GM18499 (cell line): ENCODE measurements at regions not wholly inside any gene's neighbourhood (a gene's known extent, or its start where the extent isn't known, plus 50 kb on each side); places are given as distances from the start of the nearest gene placed in this dataset.

Source experiments
- ATAC-seq: cut with Tn5 transposase; IDR thresholded peaks from one replicate; pipeline ENCODE4 v1.9.1; 2021; ENCODE audit warnings: moderate number of reproducible peaks; ENCODE audit not compliant: insufficient read depth, unreplicated experiment

DNA sequence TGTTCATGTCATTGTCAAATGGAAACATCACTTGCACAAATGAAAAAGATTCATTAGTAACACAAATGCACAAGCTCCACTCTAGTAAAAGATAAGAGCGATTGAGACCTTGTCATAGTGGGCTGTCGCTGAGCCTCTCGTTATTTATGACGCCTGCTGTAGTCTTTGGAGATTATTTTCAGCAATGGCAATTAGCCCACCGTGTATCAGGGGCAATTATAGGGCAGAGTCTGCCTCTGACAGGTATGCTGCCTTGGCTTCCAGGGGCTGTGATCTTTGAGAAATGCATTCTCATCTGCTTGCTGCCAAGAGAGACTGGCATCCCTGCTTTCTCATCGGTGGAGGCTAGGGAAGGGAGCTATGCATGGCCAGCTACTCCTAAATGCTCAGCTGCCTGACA, 426.8 kb upstream of the CLINT1 start:
- no peak for ATAC-seq

DNA sequence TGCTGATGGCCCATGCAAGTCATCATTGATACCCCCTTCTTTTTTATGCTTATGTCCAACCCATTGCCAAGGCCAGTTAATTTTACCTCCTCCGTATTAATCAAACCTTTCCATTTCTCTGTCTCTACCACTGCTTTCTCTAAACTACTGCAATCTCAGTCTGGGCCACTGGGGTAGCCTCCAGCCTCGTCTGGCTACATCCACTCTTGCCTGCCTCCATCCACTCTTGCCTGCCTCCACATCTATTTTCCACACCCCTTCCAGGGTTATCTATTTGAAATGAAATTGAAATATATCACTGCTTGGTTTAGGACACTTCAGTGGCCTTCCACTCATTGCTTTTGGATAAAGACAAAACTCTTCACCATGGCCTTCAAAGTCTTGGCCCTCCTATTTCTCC, 425.3 kb upstream of the CLINT1 start:
- no peak for ATAC-seq

DNA sequence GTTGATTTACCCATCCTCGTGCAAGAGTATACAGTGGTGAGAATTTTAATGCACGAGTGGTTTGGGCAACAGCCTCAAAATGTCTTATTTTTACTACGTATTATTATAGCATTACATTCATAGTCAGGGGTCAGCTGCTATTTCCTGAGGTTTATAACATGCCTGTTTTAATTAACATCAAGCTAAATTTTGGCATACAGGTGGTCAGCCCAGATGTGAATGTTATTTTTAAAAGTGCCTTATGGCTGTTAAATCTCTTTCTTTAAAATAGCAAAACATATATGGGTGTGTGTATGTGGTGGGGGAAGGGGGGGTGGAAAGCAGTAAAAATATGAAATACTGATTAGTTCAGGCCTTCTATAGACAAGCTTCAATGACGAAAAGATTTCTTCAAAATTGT, 424.5 kb upstream of the CLINT1 start:
- no peak for ATAC-seq

- ATAC-seq: no peak
Observed at GRCh38 chr5:158278216-158278925, 419.4 kb upstream of the CLINT1 start.

DNA sequence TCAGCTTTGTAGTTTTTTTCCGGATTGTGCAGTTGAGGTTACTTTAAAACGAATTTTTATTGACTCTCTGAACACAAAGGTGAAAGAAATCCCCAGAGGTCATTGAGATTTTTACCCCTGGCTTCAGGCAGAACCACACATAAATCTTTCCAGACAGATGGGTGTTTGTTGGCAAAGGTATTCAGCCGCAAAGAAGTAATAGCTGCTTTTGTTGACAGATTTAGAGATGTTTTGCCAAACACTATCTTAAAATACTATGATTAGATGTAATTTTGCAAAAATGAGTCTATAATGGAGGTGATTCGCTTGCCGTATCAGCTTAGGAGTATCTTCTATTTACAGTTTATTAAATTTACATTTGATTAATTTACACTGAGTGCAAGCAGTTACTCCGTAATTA, 418.3 kb upstream of the CLINT1 start:
- no peak for ATAC-seq

- no peak for ATAC-seq
Observed at GRCh38 chr5:158276692-158277091, 417.7 kb upstream of the CLINT1 start.

GRCh38 chr5:158275511-158275910, 416.6 kb upstream of the CLINT1 start:
- no peak for ATAC-seq

- ATAC-seq: no peak
Observed at GRCh38 chr5:158273035-158273434, 414.1 kb upstream of the CLINT1 start.

DNA sequence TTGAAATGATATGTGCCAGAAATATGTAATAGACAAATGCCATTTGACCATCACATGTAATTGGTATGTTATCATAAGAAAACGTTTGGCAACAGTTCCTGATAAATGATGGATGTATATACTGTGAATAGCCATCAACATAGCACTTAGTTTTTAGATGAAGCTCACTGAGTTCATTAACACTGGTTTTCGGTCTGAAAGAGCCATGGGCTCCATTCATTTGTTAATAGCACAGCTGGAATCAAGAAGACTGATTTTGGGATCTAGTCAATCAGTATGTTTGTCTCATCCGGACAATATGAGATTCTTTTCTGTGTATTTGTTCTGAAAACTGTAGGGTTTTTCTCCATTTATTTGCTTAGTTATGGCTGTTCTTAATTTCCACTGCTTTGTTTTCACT, 413.5 kb upstream of the CLINT1 start:
- no peak for ATAC-seq

DNA sequence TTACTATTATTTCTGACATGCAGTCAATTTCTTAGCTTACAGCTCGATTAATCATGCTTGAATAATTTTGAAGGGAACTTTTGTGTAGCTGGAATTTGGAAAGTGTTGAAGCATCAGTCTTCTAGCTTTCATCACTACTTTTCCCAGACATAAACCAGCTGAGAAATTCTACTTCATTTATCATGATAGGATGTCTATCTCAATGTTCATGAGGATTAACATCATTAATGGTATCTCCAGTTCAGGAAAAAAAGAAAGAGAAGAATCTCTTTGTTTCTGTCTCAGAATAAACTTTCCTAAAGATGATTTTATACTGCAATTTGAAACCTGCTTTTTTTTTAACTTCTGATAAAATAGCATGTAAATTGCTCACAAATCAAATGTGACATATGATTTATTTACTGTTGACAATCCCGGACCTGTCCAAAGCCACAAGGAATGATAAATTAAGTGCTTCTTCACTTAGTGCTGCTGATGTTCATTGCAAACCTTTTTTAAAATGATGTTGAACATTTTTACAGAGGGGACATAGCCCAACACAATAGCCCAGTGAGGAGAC, 412.1 kb upstream of the CLINT1 start:
- no peak for ATAC-seq

- ATAC-seq: no peak
Observed at GRCh38 chr5:158268286-158268685, 409.3 kb upstream of the CLINT1 start.

DNA sequence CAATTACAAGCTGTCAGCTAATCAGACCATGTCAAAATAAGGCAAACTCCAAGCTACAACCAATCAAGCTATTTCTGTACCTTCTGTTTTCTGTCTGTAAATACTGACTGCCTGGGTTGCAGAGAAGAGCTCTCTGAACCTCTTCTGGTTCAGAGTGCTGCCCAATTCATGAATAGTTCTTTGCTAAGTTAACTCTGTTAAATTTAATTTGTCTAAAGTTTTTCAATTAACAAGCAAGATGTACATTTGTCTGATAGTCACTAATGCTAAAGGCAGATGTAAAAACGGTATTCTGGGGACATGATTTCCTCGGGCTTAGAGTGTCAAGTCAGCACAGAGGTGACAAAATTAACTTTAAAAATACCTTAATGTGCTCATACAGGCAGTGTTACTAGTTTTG, 408.3 kb upstream of the CLINT1 start:
- no peak for ATAC-seq

GRCh38 chr5:158265931-158266700, 407.2 kb upstream of the CLINT1 start:
- no peak for ATAC-seq

GRCh38 chr5:158265346-158265745, 406.4 kb upstream of the CLINT1 start:
- ATAC-seq: no peak

DNA sequence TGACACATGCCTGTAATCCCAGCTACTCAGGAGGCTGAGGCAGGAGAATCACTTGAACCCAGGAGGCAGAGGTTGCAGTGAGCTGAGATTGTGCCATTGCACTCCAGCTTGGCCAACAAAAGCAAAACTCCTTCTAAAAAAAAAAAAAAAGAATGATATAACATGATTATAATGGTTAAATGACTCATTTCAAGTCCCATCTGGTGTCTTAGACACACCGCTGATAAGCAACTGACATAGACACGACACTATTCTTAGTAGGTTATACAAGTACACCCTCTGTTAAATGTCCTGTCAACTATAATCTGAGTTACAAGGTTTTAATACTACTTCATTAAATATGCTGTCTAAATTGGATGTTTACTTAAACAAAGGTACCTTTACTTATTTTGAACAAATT, 405.3 kb upstream of the CLINT1 start:
- ATAC-seq: no peak

DNA sequence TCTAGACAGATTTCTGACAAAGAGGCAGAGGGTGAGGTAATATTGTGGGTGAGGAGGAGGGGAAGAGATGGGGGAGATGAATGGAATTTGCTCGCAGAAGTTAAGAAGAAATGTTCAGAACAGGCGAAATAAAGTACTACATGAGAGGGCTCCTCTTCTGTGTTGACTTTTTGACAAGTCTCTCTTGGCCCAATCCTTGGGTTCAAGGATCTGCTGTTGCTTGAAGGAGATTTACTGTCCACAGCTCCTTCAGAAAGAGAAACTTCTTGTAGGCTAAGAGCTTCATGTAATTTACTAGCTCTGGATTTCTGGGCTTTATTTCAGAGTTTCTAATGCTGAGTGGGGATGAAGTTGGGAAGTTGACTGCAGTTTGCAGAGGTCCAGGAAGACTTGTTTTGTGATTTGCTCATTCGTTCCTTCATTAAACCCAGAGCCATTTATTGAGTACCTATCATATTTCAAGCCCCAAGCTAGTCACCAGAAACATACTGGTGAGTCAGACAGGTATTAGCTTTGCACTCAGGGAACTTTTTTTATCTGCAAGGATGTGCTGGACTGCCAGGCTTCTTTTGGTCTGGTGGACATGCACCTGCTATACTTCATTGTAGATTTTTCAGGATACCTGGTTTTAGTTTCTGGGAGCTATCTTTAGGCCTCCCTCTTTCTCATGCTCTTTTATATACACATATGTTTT, 402.9 kb upstream of the CLINT1 start:
- no peak for ATAC-seq

GRCh38 chr5:158256096-158256495, 397.2 kb upstream of the CLINT1 start:
- no peak for ATAC-seq

GRCh38 chr5:158255609-158256008, 396.7 kb upstream of the CLINT1 start:
- ATAC-seq: no peak

GRCh38 chr5:158246661-158247060, 387.7 kb upstream of the CLINT1 start:
- ATAC-seq: no peak

- no peak for ATAC-seq
Observed at GRCh38 chr5:158245513-158245912, 386.6 kb upstream of the CLINT1 start.

DNA sequence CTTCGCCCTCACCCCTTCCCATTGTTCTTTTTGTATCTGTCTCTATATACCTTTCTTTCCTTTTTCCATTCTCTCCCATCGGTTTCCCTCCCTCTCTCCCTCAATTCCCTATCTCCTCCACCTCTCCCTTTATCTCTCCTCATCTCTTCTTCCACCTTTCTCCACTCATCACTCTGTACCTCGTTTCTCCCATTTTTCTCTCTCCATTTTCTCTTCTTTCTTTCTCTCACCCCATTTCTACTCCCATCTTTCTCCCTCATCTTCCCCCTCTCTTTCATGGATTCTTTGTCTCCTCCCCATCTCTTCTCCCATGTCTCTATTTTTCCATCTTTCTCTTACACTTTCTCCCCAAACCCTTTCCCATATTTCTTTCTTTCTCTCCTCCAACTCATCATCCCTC, 385.9 kb upstream of the CLINT1 start:
- no peak for ATAC-seq
